ENCODE measurements at regions not wholly inside any gene's neighbourhood (a gene's known extent, or its start where the extent isn't known, plus 50 kb on each side); places are given as distances from the start of the nearest gene placed in this dataset.
"Not testable (repeated sequence)": the region's sequence is repeated elsewhere in the genome, so short reads cannot be mapped to it uniquely, and the experiment has no call there.

DNA sequence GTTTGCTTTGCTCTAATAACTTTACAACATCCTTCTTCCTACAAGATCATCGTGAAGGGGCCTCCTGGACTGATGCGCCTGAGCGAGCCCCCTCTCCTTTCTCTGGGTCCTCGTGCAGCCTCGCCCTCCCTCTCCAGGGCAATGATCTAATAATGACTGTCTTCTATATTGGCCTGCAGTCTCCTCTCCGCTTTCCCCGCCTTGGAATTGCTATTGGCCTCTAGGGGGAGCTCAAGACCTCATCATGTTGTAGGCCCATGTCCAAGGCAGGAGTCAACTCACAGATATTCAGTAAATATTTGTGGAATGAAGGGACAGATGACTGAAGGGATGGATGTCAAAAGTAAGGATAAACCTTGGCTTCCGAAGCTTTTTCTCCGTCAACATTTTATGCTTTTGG, 1180.3 kb downstream of the TYW1 start:
- no peaks in the 10 kb centered on the region for H3K4me1 Mint-ChIP-seq
- H3K27ac Mint-ChIP-seq (ENCODE audit: low read depth) = no peak overlapping the region
- H3K9me3 Mint-ChIP-seq = peaks cover 12% of the 10 kb centered on the region
- no peaks in the 10 kb centered on the region for H3K27me3 Mint-ChIP-seq
- DNase-seq (ENCODE audit: low spot score in 2 of 2) (no peak), ATAC-seq (replicated peaks; ENCODE audit: extremely low read depth, poor library complexity, severe bottlenecking) (no peak)
- H3K4me3 Mint-ChIP-seq = no peak overlapping the region
- no peaks in the 10 kb centered on the region for H3K36me3 Mint-ChIP-seq (ENCODE audit: insufficient read depth)

DNA sequence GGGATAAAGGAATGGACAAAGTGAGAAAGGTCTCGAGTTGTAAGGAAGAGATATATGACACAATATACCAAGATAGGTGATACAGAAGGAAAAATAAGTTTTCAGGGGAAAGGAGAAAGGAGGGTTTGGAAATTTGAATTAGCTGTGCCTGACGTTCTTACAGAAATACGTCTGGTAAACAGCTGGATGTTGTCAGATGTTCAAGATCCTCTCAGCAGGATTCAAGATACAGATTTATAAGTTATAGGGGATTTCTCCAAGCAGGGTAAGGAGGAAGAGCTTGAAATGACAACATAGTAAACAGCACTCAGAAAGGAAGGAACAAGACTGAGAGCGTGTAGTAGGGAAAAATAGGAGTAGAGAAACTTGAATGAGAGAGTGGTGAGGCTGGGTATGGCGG, 1184.1 kb downstream of the TYW1 start:
- Mint-ChIP-seq H3K4me3 (no peak overlapping the region), H3K36me3 (ENCODE audit: insufficient read depth) (no peaks in the 10 kb centered on the region), H3K9me3 (peaks cover 17% of the 10 kb centered on the region), H3K4me1 (no peaks in the 10 kb centered on the region), H3K27me3 (no peaks in the 10 kb centered on the region), H3K27ac (ENCODE audit: low read depth) (no peak overlapping the region)
- DNase-seq (ENCODE audit: low spot score in 2 of 2) (no peak), ATAC-seq (replicated peaks; ENCODE audit: extremely low read depth, poor library complexity, severe bottlenecking) (no peak)

DNA sequence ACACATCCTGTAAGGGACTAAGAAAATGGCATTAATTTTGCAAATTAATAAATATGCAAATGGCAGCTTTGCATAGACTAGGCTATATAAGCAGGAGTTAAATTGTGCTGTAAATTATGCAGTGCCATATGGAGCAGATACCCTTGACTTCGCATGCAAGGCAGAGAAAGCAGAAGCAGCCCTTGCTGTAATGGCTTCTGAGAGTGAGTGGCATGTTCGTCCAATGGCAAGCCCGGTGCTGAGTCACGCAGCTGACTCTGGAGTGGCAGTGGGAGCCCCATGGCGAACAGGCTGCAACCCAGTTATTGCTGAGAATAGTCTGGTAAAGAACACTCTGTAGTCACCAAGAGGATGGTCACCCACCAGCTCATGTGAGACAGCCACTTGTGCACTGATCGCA, 1186.5 kb downstream of the TYW1 start:
- H3K27me3 Mint-ChIP-seq = no peaks in the 10 kb centered on the region
- H3K4me1 Mint-ChIP-seq = no peaks in the 10 kb centered on the region
- DNase-seq (ENCODE audit: low spot score in 2 of 2) (no peak), ATAC-seq (replicated peaks; ENCODE audit: extremely low read depth, poor library complexity, severe bottlenecking) (no peak)
- H3K36me3 Mint-ChIP-seq (ENCODE audit: insufficient read depth) = no peaks in the 10 kb centered on the region
- peaks cover 24% of the 10 kb centered on the region for H3K9me3 Mint-ChIP-seq
- no peak overlapping the region for H3K27ac Mint-ChIP-seq (ENCODE audit: low read depth)
- no peak overlapping the region for H3K4me3 Mint-ChIP-seq

DNA sequence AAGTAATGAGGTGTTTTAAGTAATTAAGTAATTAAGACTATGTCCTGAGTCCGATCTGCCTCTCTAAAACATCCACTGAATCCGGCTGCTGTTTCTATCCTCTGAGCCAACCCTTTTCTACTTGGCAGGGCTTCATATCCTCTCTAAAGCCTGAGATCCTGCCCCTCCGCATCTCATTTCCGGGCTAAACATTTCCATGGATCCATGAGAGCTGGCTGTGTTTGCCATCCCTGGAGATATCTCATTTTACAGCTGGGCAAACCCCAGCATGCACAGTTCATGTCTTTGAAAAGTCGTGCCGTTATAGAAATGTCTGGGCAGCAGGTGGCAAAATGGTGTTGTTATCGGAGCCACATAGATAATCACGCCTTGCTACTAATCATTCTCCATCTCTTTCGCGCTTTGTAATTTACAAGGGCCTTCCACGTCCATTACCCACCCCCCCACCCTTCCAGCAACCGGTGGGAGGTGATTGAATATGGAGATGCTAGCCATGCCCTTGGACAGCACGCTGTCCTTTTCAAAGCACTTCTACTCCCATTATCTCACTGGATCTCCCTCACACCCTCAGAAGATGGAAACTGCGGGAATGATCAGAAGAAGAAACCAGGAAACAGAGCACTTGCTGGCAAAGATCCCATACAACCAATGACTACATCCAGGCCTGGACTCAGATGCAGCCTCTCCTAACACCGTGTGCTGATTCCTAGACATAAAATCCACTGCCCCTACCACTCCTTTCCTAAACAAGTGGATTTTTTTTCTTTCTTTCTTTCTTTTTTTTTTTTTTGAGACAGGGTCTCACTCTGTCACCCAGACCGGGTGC, 1189.2 kb downstream of the TYW1 start:
- no peaks in the 10 kb centered on the region for H3K4me1 Mint-ChIP-seq
- H3K27ac Mint-ChIP-seq (ENCODE audit: low read depth) = no peak overlapping the region
- ATAC-seq (replicated peaks; ENCODE audit: extremely low read depth, poor library complexity, severe bottlenecking) (no peak), DNase-seq (ENCODE audit: low spot score in 2 of 2) (no peak)
- no peak overlapping the region for H3K4me3 Mint-ChIP-seq
- H3K9me3 Mint-ChIP-seq = peaks cover 18% of the 10 kb centered on the region
- H3K36me3 Mint-ChIP-seq (ENCODE audit: insufficient read depth) = no peaks in the 10 kb centered on the region
- no peaks in the 10 kb centered on the region for H3K27me3 Mint-ChIP-seq

DNA sequence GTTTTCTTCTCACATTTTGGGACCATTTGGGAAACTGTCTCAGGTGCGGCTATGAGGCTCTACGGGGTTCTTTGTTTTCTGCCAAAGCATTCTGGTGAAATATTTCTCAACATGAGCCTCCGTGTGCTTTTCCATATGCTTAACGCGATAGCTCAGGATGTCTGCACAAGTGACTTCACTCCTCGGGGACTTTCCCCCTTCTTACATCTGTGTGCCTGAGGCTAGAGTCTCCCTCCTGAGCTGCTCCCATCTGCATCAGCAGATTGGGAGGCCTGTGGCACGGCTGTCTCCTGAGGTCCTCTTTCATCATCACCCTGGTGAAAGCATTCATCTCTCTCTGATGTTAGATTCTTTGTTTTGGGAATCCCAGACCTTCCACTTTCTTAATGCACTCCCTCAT, 1190.9 kb downstream of the TYW1 start:
- Mint-ChIP-seq H3K36me3 (ENCODE audit: insufficient read depth) (no peaks in the 10 kb centered on the region), H3K4me1 (no peaks in the 10 kb centered on the region), H3K27me3 (no peaks in the 10 kb centered on the region), H3K27ac (ENCODE audit: low read depth) (no peak overlapping the region), H3K9me3 (peaks cover 16% of the 10 kb centered on the region), H3K4me3 (no peak overlapping the region)
- DNase-seq (ENCODE audit: low spot score in 2 of 2) = no peak
- no peak for ATAC-seq (replicated peaks; ENCODE audit: extremely low read depth, poor library complexity, severe bottlenecking)

DNA sequence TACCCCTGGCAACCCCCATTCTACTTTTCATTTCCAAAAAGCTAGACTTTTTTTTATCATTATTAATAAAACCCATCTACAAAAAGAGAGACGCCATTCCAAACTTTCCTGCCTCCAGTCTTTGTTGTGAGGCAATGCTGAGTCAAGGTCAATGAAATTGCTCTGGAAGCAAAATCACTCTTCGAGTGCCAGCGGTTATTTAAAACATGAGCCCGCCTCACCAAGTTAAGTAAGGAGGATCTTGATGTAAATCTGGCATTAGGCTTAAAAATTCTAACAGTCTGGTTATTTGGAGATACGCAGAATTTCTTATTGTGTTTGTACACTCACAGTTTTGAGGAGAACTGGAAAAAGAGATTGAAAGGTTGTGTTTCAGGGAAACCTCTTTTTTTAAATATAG, 1196.3 kb downstream of the TYW1 start:
- H3K9me3 Mint-ChIP-seq = peaks cover 15% of the 10 kb centered on the region
- no peak for ATAC-seq (replicated peaks; ENCODE audit: extremely low read depth, poor library complexity, severe bottlenecking)
- no peak overlapping the region for H3K4me3 Mint-ChIP-seq
- no peak overlapping the region for H3K27ac Mint-ChIP-seq (ENCODE audit: low read depth)
- H3K27me3 Mint-ChIP-seq = no peaks in the 10 kb centered on the region
- no peaks in the 10 kb centered on the region for H3K36me3 Mint-ChIP-seq (ENCODE audit: insufficient read depth)
- DNase-seq (ENCODE audit: low spot score in 2 of 2) = no peak
- H3K4me1 Mint-ChIP-seq = no peaks in the 10 kb centered on the region

DNA sequence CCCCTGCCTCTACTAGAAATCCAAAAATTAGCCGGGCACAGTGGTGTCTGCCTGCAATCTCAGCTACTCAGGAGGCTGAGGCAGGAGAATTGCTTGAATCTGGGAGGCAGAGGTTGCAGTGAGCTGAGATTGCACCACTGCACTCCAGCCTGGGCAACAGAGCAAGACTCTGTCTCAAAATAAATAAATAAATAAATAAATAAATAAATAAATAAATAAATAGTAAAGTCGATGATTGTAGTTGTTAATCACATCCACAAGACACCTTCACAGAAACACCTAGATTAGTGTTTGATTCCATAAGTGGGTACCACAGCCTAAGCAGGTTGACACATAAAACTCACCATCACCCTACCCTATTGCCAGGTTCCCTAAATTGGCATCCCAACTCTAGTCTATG, 1199.0 kb downstream of the TYW1 start:
- H3K4me1 Mint-ChIP-seq; H3K4me3 Mint-ChIP-seq; H3K36me3 Mint-ChIP-seq (ENCODE audit: insufficient read depth); H3K27ac Mint-ChIP-seq (ENCODE audit: low read depth); H3K27me3 Mint-ChIP-seq; ATAC-seq (replicated peaks; ENCODE audit: extremely low read depth, poor library complexity, severe bottlenecking); DNase-seq (ENCODE audit: low spot score in 2 of 2): not testable (repeated sequence)
- peaks cover 19% of the 10 kb centered on the region for H3K9me3 Mint-ChIP-seq

DNA sequence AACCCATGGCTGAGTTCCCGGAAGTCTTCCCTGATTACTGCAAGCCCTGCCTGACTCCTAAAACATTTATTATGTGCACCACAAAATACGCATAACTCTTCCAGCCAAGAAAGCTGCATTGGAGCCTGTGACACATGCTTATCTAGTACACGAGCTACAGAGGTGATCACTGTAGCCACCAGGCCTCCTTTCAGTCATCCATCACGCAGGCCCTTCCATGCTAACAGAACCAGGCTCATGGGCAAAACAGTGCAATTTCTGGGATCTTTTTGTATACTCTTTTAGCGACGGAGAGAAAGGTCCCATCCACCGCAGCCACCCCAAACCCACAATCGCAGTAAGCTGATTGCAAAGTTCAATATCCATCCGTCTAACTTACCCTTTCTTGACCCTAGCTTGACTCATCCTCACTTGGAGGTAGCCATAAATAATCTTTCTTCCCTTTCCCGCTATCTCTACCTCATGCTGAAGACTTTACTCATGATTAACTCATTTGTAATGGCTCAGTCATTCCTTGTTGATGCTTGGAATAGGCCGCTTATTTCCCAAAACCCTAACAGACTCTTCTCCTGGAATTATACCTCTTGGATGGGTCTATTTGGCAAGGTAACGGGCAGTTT, 1203.5 kb downstream of the TYW1 start:
- Mint-ChIP-seq H3K9me3 (peaks cover 15% of the 10 kb centered on the region), H3K36me3 (ENCODE audit: insufficient read depth) (no peaks in the 10 kb centered on the region), H3K4me3 (no peak overlapping the region), H3K27me3 (no peaks in the 10 kb centered on the region), H3K27ac (ENCODE audit: low read depth) (no peak overlapping the region), H3K4me1 (no peaks in the 10 kb centered on the region)
- DNase-seq (ENCODE audit: low spot score in 2 of 2) (no peak), ATAC-seq (replicated peaks; ENCODE audit: extremely low read depth, poor library complexity, severe bottlenecking) (no peak)

DNA sequence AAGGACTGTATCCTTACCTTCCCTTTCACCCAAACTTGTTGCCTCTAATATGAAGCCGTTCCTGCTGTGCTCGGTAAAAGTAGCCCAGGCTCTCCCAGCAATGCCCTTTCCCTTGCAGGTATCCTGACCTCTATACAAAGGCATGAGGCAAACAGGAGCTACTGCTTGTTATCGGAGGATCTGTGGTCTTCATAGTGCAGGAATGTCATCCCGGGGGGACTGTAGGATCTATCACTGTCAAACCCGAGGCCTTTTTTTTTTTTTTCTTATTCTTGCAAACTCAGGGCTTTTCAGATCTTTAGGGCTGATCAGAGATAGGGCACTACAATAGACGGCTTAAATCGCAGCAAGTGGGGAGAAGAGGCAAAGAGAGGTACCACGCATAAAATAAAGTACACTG, 1206.6 kb downstream of the TYW1 start:
- no peak for DNase-seq (ENCODE audit: low spot score in 2 of 2)
- Mint-ChIP-seq H3K27ac (ENCODE audit: low read depth) (no peak overlapping the region), H3K4me1 (no peaks in the 10 kb centered on the region), H3K9me3 (peaks cover 14% of the 10 kb centered on the region), H3K27me3 (no peaks in the 10 kb centered on the region), H3K4me3 (no peak overlapping the region), H3K36me3 (ENCODE audit: insufficient read depth) (no peaks in the 10 kb centered on the region)
- ATAC-seq (replicated peaks; ENCODE audit: extremely low read depth, poor library complexity, severe bottlenecking) = no peak

DNA sequence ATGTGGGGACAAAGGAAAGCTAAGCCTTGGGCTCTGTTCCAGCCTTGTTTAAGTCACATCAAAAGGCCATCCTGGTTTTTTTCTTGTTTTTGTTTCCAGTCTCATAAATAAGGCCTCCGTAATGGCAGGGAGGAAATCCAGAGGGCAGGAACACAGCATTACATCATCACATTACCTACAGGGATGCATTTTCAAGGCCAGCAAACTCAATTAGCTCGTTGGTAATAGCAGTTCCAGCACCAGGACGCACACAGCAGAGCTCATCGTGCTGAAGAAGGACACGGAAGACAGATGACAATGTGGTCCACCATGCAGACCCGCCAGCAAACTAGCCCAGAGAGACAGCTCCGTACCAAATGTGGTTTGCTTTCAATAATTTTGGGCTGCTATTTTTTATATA, 1209.2 kb downstream of the TYW1 start:
- no peaks in the 10 kb centered on the region for H3K27me3 Mint-ChIP-seq
- no peaks in the 10 kb centered on the region for H3K36me3 Mint-ChIP-seq (ENCODE audit: insufficient read depth)
- no peaks in the 10 kb centered on the region for H3K4me1 Mint-ChIP-seq
- ATAC-seq (replicated peaks; ENCODE audit: extremely low read depth, poor library complexity, severe bottlenecking) = no peak
- H3K4me3 Mint-ChIP-seq = no peak overlapping the region
- H3K9me3 Mint-ChIP-seq = peaks cover 18% of the 10 kb centered on the region
- DNase-seq (ENCODE audit: low spot score in 2 of 2) = no peak
- no peak overlapping the region for H3K27ac Mint-ChIP-seq (ENCODE audit: low read depth)

DNA sequence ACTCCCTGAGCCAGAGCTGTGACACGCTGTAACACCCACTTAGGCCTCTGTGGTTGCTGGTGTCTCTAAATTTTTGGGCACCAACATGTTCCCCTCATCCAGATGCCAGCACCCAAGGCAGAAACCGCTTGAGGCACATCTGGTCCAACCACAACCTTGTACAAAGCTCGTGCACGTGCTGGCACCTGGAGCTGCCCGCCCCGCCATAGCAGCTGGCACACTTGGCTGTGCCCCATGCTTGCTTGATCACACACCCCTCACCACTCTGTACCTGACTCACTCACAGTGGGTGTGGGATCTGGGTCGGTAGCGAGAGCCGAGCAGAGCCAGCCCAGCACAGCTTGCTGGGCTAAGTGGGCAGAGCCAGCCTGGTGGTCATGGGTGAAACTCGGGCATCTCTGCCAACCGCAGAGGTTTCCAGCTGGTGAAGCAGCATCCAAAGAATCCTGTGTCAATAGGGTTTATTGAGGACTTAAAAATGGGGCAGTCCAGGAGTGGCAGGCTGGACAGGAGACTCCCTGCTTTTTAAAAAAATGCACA, 1210.4 kb downstream of the TYW1 start:
- Mint-ChIP-seq H3K4me1 (no peaks in the 10 kb centered on the region), H3K27ac (ENCODE audit: low read depth) (no peak overlapping the region), H3K4me3 (no peak overlapping the region), H3K27me3 (no peaks in the 10 kb centered on the region), H3K36me3 (ENCODE audit: insufficient read depth) (no peaks in the 10 kb centered on the region), H3K9me3 (peaks cover 27% of the 10 kb centered on the region)
- DNase-seq (ENCODE audit: low spot score in 2 of 2) (no peak), ATAC-seq (replicated peaks; ENCODE audit: extremely low read depth, poor library complexity, severe bottlenecking) (no peak)

DNA sequence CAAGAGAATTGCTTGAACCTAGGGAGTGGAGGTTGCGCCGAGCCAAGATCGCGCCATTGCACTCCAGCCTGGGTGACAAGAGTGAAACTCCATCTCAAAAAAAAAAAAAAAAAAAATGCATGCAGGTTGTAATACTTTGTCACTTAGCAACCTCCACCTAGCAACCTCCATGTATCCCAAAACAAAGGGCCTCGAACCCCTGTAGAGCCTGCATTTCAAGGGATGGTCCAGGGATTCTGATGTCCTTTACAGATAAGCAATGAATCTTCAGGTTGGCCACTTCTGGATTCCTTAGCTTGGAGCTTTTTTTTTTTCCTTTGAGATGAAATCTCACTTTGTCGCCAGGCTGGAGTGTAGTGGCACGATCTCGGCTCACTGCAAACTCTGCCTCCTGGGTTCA, 1211.0 kb downstream of the TYW1 start:
- no peaks in the 10 kb centered on the region for H3K27me3 Mint-ChIP-seq
- no peak overlapping the region for H3K4me3 Mint-ChIP-seq
- no peak overlapping the region for H3K27ac Mint-ChIP-seq (ENCODE audit: low read depth)

DNA sequence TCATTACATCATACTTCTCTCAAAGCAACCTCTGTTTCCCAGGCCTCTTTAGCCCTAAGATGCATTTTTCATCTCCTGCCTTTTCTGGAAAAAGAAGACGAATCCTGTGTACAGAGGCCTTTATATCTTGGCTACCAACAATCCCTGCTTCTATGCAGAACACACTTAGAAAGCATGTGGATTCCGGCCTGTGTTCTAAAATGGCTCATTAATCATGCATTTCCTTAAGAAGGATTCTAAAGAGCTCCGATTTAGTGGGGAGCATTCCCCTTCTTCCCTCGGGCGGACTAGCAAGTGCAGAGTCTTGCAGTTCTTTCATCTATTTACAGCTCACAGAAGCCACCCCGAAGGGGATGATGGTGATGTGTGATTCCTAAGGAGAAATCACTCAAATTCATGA, 1212.9 kb downstream of the TYW1 start:
- Mint-ChIP-seq H3K27ac (ENCODE audit: low read depth) (no peak overlapping the region), H3K9me3 (peaks cover 27% of the 10 kb centered on the region), H3K27me3 (no peaks in the 10 kb centered on the region), H3K36me3 (ENCODE audit: insufficient read depth) (no peaks in the 10 kb centered on the region), H3K4me3 (no peak overlapping the region), H3K4me1 (no peaks in the 10 kb centered on the region)
- DNase-seq (ENCODE audit: low spot score in 2 of 2) (no peak), ATAC-seq (replicated peaks; ENCODE audit: extremely low read depth, poor library complexity, severe bottlenecking) (no peak)

More for the DNA sequence above, 1211.0 kb downstream of the TYW1 start:
- ATAC-seq (replicated peaks; ENCODE audit: extremely low read depth, poor library complexity, severe bottlenecking) (no peak), DNase-seq (ENCODE audit: low spot score in 2 of 2) (no peak)
- no peaks in the 10 kb centered on the region for H3K36me3 Mint-ChIP-seq (ENCODE audit: insufficient read depth)
- H3K4me1 Mint-ChIP-seq = no peaks in the 10 kb centered on the region
- H3K9me3 Mint-ChIP-seq = peaks cover 27% of the 10 kb centered on the region

All from central memory CD8-positive, alpha-beta T cell (primary cell).